WTC11 (cell line): ENCODE measurements at regions not wholly inside any gene's neighbourhood (a gene's known extent, or its start where the extent isn't known, plus 50 kb on each side); places are given as distances from the start of the nearest gene placed in this dataset.

Experiments
- FOXP1 ChIP-seq: sonication (generic); formaldehyde crosslinking; IDR thresholded peaks from 2 replicates; pipeline ENCODE4 v1.8.0; 2022; ENCODE audit warnings: missing genetic modification reagents, mild to moderate bottlenecking, moderate library complexity, borderline replicate concordance
- NR3C1 ChIP-seq: sonication (generic); formaldehyde crosslinking; conservative IDR thresholded peaks from 2 replicates; pipeline ENCODE4 v1.8.1; 2023; ENCODE audit warnings: low read depth, mild to moderate bottlenecking, missing genetic modification reagents
- TF ChIP-seq, protein P1 (sequence below): sonication (generic); formaldehyde crosslinking; IDR thresholded peaks from 2 replicates; pipeline ENCODE4 v1.8.0; 2022; ENCODE audit warnings: mild to moderate bottlenecking, missing genetic modification reagents

DNA sequence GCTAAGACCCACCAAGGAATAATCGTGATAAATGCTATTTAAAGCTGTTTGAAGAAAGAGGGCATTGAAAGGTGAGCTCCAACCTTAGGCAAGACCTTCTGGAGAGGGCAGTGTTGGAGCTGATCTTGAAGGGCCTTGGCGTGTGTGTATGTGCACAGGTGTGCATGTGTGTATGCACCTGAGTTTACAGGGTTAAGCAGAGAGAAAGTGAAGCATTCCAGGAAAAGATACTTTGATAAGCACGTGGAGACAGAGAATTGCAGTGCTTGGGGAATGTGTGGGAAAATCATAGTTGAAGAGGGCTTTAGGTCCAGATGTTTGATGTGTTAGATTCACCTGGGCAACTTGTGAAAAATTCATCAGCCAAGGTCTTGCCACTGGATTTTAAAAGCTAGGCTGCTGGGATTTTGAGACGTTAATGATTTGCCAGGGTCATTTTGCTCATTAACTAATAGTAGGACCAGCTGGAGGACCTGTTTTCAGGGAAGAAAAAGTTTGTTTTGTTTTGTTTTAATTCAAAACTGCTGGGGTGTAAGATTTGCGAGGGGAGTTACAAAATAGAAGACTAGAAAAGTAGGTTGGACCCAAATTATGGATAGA lies 78.3 kb upstream of the ANKRD55 start:
- TF ChIP-seq NR3C1 (CRISPR knock-in tag) (no peak), FOXP1 (CRISPR knock-in tag) (no peak)
- TF ChIP-seq, protein P1, sequence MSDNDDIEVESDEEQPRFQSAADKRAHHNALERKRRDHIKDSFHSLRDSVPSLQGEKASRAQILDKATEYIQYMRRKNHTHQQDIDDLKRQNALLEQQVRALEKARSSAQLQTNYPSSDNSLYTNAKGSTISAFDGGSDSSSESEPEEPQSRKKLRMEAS (CRISPR knock-in tag), result no peak
